NB4 (cell line): ENCODE measurements at regions not wholly inside any gene's neighbourhood (a gene's known extent, or its start where the extent isn't known, plus 50 kb on each side); places are given as distances from the start of the nearest gene placed in this dataset.

Experiments used
- POLR2A ChIP-seq: IDR thresholded peaks from 2 replicates; pipeline ENCODE4 v1.6.1; 2011; ENCODE audit warnings: mild to moderate bottlenecking; ENCODE audit not compliant: insufficient read length; ENCODE audit errors: extremely low read depth
- TF ChIP-seq, protein P1 (sequence below): IDR thresholded peaks from one replicate; pipeline ENCODE4 v1.5.1; 2012; ENCODE audit warnings: low read depth, low read length
- TF ChIP-seq, protein P2 (sequence below): IDR thresholded peaks from 2 replicates; pipeline ENCODE4 v1.6.1; 2011; ENCODE audit warnings: low read depth, low read length

DNA sequence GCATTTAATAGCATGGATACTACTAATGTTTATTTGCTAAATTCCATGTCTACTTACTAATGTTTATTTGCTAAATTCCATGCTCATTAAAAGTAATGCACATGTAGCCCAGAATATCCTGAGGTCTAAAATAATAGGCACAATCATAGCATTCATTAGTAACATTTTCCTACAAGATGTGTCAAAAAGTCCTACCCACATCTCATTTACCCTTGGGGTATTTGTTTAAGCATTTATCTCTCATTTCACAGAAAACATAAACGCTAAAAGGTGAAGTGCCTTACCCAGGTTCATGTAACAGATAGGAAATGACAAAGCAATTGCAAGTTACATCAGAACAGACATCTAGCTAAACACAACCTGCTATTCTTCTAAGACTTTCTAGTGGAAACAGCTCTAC, 457.1 kb downstream of the HACE1 start:
- TF ChIP-seq, protein P1, sequence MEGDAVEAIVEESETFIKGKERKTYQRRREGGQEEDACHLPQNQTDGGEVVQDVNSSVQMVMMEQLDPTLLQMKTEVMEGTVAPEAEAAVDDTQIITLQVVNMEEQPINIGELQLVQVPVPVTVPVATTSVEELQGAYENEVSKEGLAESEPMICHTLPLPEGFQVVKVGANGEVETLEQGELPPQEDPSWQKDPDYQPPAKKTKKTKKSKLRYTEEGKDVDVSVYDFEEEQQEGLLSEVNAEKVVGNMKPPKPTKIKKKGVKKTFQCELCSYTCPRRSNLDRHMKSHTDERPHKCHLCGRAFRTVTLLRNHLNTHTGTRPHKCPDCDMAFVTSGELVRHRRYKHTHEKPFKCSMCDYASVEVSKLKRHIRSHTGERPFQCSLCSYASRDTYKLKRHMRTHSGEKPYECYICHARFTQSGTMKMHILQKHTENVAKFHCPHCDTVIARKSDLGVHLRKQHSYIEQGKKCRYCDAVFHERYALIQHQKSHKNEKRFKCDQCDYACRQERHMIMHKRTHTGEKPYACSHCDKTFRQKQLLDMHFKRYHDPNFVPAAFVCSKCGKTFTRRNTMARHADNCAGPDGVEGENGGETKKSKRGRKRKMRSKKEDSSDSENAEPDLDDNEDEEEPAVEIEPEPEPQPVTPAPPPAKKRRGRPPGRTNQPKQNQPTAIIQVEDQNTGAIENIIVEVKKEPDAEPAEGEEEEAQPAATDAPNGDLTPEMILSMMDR, result no peak
- no peak for TF ChIP-seq POLR2A
- TF ChIP-seq, protein P2, sequence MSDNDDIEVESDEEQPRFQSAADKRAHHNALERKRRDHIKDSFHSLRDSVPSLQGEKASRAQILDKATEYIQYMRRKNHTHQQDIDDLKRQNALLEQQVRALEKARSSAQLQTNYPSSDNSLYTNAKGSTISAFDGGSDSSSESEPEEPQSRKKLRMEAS, result no peak
